ENCODE measurements at regions not wholly inside any gene's neighbourhood (a gene's known extent, or its start where the extent isn't known, plus 50 kb on each side); places are given as distances from the start of the nearest gene placed in this dataset.

- TF ChIP-seq, protein P1, sequence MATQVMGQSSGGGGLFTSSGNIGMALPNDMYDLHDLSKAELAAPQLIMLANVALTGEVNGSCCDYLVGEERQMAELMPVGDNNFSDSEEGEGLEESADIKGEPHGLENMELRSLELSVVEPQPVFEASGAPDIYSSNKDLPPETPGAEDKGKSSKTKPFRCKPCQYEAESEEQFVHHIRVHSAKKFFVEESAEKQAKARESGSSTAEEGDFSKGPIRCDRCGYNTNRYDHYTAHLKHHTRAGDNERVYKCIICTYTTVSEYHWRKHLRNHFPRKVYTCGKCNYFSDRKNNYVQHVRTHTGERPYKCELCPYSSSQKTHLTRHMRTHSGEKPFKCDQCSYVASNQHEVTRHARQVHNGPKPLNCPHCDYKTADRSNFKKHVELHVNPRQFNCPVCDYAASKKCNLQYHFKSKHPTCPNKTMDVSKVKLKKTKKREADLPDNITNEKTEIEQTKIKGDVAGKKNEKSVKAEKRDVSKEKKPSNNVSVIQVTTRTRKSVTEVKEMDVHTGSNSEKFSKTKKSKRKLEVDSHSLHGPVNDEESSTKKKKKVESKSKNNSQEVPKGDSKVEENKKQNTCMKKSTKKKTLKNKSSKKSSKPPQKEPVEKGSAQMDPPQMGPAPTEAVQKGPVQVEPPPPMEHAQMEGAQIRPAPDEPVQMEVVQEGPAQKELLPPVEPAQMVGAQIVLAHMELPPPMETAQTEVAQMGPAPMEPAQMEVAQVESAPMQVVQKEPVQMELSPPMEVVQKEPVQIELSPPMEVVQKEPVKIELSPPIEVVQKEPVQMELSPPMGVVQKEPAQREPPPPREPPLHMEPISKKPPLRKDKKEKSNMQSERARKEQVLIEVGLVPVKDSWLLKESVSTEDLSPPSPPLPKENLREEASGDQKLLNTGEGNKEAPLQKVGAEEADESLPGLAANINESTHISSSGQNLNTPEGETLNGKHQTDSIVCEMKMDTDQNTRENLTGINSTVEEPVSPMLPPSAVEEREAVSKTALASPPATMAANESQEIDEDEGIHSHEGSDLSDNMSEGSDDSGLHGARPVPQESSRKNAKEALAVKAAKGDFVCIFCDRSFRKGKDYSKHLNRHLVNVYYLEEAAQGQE (IDR thresholded peaks at IDR 0.05; ENCODE audit: low read depth): no peak
- TF ChIP-seq EZH2 (IDR thresholded peaks at IDR 0.05) (no peak), POLR2A (IDR thresholded peaks at IDR 0.05; ENCODE audit: borderline replicate concordance, extremely low read depth, insufficient read depth, insufficient read length) (no peak), CTCF (IDR thresholded peaks at IDR 0.05 in 2 of 3, conservative IDR thresholded peaks at IDR 0.05 in 1 of 3; ENCODE audit: borderline replicate concordance in 1 of 3, insufficient read depth in 1 of 3, low read depth in 2 of 3, low read length in 2 of 3) (no peak), SP1 (IDR thresholded peaks at IDR 0.05; ENCODE audit: low read depth) (no peak)
- TF ChIP-seq, protein P2, sequence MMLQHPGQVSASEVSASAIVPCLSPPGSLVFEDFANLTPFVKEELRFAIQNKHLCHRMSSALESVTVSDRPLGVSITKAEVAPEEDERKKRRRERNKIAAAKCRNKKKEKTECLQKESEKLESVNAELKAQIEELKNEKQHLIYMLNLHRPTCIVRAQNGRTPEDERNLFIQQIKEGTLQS (IDR thresholded peaks at IDR 0.05): no peak
Measured at GRCh38 chr15:101568821-101569555, 79.5 kb upstream of the PCSK6 start.

Measured in HCT116 (cell line).